A204.1 (cell line): ENCODE measurements at regions not wholly inside any gene's neighbourhood (a gene's known extent, or its start where the extent isn't known, plus 50 kb on each side); places are given as distances from the start of the nearest gene placed in this dataset.
"Not testable (repeated sequence)": the region's sequence is repeated elsewhere in the genome, so short reads cannot be mapped to it uniquely, and the experiment has no call there.

ENCODE experiments used
- FAIRE-seq: peaks from 2 replicates; lab custom pipeline; 2012; peaks lifted over from hg19 to GRCh38; lab: Jason Lieb, UNC

DNA sequence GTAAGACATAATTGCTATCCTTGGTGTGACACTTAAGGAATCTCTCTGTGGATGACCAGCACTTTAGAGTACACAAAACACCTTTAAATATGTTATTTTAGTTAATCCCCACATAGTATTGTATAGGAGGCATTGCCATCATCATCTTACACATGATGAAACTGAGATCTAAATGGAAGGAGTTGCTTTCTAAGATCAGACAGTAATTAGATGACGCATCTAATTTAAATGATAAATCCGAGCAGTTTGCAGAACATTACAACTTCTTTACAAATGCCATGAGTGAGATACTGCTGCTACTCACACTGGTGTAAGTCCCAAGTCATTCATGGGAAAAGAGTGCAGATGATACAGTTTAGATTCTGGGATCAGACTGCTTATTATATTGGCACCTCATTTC, 431.9 kb downstream of the MFSD1 start:
- no peak for FAIRE-seq

DNA sequence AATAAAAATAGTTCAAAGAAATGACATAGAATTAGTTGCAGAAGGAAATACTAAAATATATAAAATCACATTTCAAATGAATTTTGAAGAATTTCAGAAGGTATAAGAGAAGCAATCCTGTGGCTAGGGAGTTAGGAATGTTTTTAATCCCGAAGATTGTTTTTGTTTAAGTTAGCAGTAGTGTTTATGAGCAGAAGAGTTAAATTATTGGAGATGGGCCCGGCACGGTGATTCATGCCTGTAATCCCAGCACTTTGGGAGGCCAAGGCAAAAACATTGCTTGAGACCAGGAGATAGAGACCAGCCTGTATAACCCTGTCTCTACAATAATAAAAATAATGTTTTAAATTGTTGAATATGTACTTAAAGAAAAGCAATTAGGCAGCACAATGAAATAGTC, 432.5 kb downstream of the MFSD1 start:
- FAIRE-seq: no peak

GRCh38 chr3:159236321-159236720, 434.5 kb downstream of the MFSD1 start:
- FAIRE-seq: no peak

- FAIRE-seq: no peak
Measured at GRCh38 chr3:159237226-159237625, 435.4 kb downstream of the MFSD1 start.

DNA sequence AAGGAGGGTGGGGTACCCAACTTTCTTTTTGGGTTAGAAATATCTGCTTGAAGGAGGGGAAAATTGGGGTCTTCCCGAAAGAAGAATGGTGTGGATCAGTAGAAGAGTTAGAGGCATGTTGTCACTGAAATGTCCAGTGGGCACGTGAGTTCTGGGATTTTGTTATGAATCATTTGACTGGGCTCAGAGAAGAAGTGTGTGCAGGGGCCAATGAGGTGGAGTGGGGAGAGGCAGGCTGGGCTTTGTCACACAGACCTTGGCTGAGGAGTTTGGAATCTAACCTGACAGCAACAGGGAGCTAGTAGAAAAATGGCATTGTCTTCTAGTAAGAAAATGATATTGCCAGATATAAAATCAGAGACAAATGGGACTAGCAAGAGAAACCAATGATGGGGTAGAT, 436.8 kb downstream of the MFSD1 start:
- FAIRE-seq: no peak

DNA sequence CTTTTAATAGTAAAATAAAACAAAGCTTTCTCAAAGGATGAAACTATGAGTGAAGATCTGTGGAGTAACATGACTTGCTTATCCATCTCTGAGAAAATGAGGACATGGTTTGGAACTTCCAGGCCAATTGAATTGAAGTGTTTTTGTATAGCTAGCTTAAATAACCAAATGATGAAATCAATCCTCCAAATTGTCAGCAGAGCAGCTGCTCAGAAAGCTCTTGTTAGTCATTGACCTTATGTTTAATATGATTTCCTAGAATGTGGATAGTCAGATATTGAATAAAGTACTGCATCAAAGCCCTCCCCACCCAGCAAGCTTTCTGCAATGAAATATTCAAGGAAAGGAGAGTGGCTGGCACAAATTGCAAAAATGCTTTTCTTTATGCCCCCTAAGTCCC, 437.2 kb downstream of the MFSD1 start:
- FAIRE-seq: no peak

- FAIRE-seq: no peak
Measured at GRCh38 chr3:159244933-159245332, 443.1 kb downstream of the MFSD1 start.

DNA sequence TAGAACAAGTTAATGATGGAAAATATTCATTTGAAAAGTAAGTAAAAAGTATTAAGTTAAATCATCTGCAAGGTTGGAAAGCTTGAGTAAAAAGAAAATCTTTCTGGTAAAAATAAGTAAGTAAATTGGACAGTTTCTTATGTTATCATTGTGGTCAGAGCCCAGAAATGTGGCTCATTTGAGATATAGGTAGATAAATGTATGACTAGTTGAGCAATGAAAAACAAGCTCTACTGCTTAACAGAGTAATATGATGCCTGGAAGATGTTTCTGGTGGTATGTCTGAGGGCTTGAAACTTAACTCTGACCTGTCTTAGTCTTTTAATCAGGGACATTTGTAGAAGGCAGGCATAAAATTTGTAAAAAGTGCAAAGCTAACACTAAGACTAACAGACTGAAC, 444.0 kb downstream of the MFSD1 start:
- FAIRE-seq: no peak

DNA sequence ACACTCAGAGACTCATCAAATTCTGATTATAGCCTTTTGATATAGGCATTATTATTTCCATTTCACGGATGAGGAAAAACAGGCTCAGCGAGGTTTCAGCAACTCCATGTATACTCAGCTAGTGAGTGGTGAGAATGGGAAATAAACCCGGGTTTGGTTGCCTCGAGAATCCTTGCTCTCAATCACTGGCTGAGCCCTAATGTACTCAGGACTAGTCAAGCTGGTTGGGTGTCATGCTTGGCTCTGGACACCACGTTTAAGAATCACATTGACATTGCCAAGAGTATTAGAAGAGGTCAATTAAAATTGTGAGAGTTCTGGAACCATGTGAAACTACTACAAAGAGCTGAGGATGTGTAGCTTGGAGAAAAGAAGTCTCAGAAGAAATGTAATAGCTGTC, 444.5 kb downstream of the MFSD1 start:
- no peak for FAIRE-seq

GRCh38 chr3:159249472-159250174, 447.8 kb downstream of the MFSD1 start:
- no peak for FAIRE-seq

- no peak for FAIRE-seq
Measured at GRCh38 chr3:159250961-159251360, 449.1 kb downstream of the MFSD1 start.

- FAIRE-seq: no peak
Measured at GRCh38 chr3:159252274-159252673, 450.4 kb downstream of the MFSD1 start.

DNA sequence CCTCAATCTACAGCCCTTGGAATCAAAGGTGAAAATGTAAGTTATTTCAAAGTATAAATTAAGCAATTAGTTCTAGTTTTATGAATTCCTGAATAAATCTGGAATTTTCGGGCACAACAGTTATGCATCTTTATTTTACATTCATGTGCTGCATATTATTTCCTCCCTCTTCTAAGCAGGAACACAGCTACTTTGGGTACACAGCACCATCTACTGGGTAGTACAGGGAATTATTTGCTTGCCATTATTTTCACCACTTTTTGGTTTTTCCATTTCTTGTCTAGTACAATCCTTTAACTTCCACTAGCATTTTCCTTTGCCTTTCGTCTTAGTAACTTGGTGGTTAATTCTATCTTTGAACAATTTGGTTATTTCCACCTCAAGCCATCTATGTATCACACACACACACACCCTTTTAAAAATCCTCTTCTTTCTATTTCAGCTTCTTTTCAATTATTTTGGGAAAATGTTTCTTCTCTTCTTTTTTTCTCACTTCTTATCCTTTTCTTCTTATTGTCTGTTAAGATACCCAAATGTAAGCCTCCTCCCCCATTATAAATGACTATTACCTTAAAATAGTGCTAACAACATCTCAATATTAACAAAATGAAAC, 451.0 kb downstream of the MFSD1 start:
- no peak for FAIRE-seq

DNA sequence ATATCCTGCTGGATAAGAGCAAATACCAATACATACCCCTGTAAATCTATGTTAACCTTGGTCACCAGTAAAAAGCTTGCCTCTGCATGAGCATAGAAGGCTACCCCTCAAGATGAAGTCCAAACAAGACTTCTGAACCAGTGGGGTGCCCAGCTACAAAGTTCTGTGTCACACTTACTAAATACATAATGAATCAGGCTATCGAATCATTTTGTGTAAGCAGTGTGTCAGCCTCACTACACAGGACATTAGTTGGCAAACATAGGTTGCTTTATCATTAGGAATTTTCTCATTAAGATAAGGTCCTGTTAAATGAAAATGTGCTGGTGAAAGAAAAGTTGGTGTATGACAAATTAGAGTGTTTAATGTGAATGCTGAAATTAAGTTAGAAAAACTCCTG, 452.0 kb downstream of the MFSD1 start:
- no peak for FAIRE-seq

DNA sequence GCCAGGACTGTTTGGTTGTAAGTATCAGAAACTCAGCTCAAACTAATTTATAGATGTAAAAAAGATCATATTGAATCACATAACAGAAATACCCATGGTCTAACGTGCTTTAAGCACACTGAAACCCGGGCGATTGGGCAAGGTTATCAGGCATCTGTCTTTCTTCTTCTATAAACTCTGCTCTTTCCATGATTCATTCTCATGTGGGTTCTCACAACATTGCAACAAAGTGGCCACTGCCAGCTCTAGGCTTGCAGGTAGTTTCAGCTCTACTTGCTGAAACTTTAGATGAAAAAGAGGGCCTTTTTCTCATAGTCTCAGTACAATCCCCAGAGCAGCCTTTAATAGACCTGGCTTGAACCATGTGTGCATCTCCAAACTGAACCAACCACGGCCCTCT, 456.1 kb downstream of the MFSD1 start:
- FAIRE-seq: no peak

GRCh38 chr3:159258934-159259333, 457.1 kb downstream of the MFSD1 start:
- no peak for FAIRE-seq

GRCh38 chr3:159260049-159260662, 458.3 kb downstream of the MFSD1 start:
- peak; percentile 97 for FAIRE-seq

GRCh38 chr3:159261333-159261732, 459.5 kb downstream of the MFSD1 start:
- not testable (repeated sequence) for FAIRE-seq

DNA sequence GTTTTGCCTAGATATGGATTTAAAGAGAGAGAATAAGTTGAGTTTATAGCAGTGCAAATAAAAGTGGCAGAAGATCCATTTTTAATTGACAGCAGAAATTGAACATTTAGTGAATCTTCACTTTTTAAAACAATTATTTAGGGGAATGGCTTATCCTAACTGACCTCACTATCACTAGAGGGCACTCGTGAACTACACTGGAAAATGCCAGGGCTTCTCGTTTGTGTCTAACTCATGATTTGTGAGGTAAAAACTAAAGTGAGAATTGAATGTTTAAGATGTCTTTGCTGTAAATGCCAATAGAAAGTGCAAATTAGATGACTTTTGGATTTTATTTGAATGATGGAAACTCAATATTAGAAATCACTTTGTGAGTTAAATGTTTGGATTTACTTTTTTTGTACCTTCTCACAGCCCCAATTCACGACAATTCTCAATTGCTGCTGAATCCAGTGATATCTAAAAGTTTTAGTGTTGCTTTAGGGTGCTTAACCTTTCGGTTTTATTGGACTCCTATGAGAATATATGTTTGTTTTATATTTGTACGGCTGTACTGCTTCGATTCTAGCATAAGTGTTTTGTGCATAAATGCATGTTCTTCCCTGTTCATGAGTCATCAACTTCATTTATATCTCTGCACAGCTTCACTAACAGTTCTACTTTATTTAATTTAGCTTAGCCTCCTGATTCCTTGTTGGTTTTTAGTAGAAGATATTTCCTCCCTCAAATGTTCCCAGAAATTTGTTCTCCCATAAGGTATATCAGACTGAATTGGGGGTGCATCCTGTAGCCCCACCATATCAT, 462.1 kb downstream of the MFSD1 start:
- peak; percentile 95 for FAIRE-seq

DNA sequence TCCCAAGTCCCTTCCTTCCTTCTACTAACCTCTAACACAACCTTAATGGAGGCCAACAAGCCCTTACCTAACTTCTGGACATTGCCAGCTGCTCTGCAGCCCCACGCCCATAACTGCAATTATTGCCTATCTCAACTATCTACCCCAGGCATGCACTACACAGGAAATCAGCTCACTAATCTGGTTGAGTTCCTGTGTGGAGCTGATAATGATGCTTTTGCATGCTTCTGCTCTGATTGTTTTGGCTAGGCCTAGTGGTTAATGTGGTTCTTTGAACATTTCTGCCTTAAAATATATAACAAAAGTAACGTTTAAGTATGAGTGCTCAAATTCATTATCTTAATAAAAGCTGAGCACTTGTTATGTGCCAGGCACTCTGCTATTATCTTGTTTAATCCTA, 463.9 kb downstream of the MFSD1 start:
- FAIRE-seq: no peak

- FAIRE-seq: no peak
Measured at GRCh38 chr3:159266779-159267178, 464.9 kb downstream of the MFSD1 start.

- FAIRE-seq: peak; percentile 6
Measured at GRCh38 chr3:159271799-159272512, 470.1 kb downstream of the MFSD1 start.
